ENCODE measurements at regions not wholly inside any gene's neighbourhood (a gene's known extent, or its start where the extent isn't known, plus 50 kb on each side); places are given as distances from the start of the nearest gene placed in this dataset.
"Not testable (repeated sequence)": the region's sequence is repeated elsewhere in the genome, so short reads cannot be mapped to it uniquely, and the experiment has no call there.

DNA sequence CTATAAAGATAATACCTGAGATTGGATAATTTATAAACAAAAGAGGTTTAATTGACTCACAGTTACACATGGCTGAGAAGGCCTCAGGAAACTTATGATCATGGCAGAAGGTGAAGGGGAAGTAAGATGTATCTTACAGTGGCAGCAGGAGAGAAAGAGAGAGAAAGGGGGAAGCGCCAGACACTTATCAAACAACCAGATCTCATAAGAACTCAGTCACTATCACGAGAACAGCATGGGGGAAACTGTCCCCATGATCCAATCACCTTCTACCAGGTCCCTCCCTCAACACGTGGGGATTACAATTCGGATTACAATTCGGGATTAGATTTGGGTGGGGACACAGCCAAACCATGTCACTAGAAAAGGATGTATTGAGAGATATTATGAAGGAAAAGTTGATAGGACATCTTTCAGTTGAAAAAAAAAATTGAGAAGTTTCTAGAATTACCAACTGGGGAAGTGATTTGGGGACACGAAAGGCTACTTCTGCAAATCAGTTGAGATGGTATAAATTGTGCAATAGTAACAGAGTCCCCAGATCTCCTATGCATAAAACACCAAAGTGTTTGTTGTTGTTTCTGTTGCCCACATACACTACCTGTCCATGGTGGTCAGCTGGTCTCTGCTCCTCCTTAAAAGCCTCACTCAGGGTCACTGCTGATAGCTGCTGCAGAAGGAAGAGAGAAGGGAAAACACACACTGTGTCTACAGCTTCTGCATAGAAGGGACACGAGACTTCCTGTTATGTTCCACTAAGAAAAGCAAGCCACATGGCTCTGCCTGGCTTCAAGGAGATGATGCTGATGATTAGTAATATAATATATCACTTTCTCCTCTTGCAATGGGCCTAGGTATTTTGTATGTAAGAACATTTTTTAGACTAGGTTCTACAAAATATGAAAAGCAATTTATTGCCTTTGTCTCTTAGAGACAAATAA, 465.5 kb downstream of the PDZRN4 start:
- no peak for DNase-seq

DNA sequence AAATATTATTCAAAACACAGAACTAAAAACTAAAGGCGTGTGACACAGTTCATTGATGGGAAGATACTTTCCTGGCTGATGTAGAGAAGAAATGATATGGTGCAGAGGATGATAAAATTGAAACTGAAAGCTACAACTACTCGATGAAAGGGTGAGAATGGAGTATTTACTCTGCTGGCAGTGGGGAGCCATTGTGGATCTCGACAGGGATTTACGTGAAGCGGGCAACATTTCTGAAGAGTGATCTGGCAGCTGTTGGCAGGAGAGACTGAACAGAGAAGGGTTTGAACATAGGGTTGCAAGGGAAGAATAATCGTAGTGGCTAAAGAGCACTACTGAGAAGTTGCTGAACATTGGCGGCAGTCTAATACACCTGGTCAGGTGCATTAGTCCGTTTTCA, 464.9 kb downstream of the PDZRN4 start:
- no peak for DNase-seq

DNA sequence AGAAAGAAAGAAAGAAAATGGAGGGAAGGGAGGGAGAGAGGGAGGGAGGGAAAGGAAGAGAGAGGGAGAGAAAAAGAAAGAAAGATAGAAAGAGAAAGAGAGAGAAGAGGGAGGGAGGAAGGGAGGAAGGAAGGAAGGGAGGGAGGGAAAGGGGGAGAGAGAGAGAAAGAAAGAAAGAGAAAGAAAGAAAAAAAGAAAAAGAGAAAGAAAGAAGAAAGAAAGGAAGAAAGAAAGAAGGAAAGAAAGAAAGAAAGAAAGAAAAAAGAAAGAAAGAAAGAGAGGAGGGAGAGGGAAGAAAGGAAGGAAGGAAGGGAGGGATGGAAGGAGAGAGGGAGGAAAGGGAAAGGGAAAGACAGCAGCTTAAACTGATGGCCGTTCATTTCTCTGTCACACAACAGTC, 457.5 kb downstream of the PDZRN4 start:
- DNase-seq, result no peak

DNA sequence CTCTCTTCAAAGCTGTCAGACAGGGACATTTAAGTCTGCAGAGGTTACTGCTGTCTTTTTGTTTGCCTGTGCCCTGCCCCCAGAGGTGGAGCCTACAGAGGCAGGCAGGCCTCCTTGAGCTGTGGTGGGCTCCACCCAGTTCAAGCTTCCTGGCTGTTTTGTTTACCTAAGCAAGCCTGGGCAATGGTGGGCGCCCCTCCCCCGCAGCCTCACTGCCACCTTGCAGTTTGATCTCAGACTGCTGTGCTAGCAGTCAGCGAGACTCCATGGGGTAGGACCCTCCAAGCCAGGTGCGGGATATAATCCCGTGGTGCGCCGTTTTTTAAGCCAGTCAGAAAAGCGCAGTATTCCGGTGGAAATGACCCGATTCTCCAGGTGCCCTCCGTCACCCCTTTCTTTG, 454.7 kb downstream of the PDZRN4 start:
- DNase-seq, result not testable (repeated sequence)

DNA sequence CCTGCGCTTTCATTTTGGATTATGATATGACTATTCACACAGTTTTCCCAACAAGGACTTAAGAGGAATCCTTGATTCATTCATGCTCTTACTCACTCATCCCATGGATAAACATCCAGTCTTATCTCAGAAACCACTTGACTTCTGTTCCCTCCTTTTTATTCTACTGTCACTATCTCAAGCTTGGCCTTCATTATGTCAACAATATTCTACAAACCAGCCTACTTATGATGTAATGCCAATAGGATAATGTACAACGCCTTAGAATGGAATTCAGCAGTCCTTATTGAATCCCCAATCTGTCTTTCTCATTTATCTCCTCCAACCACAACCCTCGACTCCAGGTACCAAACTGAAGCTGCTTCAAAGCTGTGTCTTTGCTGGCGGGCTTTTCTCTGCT, 448.5 kb downstream of the PDZRN4 start:
- no peak for DNase-seq

DNA sequence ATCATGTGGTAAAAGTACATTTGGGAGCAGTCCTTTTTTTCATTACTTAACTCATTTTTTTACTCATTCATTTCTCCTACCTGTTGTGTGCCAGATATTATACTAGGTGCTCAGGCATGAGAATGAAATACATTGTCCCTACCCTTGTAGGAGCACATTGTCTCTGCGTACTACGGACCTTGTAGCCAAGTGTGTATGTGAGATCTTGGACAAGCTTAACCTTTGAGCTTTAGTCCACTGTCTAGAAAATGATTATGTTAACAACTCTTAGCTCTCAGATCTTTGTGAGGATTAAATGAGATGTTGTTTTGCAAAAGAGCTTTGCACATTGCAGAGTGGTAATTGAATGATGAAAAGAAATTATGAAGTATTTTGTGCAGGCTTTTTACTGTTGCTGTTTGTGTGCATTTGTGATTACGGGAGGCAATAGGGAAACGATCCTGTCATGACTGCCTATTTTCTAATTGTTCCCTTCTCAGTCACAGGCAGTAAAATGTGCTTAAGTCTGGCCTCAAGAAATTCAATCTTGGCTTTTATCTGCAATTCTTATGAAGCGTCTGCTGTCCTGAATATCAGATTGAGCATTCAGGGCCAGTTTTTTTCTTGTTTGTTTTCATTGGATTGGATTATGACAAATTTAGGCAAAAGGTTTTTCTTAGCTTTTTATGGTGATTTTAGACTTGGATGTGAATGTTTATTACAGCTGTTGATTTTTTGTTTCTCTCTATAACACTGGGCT, 447.7 kb downstream of the PDZRN4 start:
- DNase-seq, result no peak

DNA sequence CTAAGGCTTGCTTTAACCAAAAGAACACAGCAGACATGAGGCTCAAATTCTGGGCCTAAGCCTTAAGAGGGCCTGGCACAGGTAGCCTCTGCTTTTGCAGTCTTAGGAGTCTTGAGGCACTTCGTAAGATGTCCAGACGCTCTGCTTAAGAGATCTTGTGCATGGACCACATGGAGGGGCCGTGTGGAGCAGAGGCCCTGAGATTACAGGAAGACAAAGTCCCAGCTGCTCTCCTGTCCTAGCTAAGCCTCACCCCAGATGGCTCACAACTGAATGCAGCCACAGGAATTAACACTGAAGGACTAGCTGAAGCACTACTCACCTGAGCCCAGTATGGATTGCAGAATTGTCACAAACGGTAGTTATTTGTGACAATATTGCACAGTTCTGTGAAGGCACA, 446.0 kb downstream of the PDZRN4 start:
- no peak for DNase-seq

DNA sequence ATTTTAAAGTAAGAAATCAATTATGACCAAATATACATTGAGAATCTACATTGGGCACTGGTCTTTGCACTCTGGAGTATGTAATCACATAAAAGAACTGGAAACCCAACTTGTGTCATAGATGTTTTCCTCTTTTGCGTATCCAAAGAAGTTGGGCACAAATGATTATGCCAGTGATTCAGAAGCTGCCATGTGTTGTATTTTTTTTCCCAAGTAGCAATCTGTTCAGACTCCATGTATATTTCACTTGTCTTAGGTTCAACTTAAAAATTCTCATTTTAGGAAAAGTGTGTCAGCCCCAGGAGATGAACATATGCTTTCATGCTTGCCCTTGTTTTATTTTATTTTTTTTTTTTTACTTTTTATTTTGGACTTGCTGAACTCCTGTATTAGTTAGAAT, 441.5 kb downstream of the PDZRN4 start:
- no peak for DNase-seq

DNA sequence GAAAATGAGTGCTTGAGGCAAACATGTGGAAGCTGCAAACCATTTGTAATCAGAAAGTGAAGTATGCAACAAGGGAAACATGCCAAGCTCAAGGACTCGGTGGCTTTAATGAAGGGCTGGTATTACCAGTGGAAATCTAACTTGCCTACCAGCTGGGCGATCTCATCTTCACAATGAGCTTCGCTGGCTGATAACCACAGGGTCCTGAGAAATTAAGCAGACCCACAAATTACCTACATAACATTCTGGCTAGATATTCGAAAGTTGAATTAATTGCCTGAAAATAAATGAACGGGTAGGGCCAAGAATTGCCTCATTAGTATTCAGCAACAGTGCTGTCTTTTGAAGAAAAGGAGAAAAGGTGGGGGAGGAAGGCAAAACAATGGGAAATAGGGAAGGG, 439.4 kb downstream of the PDZRN4 start:
- DNase-seq, result no peak

DNA sequence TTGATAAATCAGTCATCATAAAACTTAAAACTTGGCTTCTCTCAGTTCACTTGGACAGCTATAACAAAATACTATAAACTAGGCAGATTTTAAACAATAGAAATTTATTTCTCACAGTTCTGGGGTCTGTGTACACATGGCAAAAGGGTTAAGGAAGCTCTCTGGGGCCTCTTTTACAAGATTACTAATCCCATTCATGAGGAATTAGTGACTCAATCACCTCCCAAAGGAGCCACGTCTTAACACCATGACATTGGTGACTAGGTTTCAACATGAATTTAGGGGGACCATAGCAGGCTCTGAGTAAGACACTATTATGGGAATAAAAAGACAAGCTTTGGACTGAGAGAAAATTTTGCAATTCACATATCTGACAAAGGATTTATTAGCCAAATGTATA, 436.5 kb downstream of the PDZRN4 start:
- no peak for DNase-seq

All from CD4-positive, alpha-beta T cell treated with Interleukin-21 for 1 hour (primary cell).